NCI-H128 (cell line): ENCODE measurements at regions not wholly inside any gene's neighbourhood (a gene's known extent, or its start where the extent isn't known, plus 50 kb on each side); places are given as distances from the start of the nearest gene placed in this dataset.

Experiments used
- DNase-seq: peaks from one replicate; lab custom pipeline; 2025; ENCODE audit not compliant: unreplicated experiment; lab: John Stamatoyannopoulos, UW

DNA sequence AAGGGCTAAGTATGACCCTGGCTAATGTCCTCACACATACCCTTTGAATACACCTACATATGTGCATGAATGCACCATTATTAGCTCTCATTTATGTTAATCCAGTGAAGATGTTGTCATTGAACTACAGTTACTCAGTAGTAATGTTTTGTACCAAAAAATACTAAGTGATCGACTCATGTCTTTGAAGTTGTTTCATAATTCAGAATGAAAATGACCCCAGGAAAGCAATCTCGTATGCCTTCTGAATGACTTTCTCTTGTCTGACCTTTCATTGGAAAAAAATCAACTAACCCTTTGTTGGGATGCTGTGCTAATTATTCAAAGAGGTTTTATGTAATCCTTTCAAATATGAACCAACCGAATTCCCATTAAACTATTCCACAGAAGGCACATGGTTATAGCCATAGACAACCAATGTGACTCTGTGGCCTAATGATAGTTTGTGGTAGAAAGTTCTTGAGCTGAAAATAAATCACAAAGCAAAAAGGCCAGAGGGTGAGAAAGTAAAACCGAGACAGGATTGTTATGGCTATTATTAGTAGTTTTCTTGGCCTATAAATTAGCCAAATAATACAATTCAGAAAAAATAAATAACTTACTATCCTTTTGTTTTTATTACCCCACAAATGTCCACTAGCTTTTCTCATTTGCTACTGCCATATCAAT, 86.8 kb upstream of the STARD13 start:
- DNase-seq, result no peak

DNA sequence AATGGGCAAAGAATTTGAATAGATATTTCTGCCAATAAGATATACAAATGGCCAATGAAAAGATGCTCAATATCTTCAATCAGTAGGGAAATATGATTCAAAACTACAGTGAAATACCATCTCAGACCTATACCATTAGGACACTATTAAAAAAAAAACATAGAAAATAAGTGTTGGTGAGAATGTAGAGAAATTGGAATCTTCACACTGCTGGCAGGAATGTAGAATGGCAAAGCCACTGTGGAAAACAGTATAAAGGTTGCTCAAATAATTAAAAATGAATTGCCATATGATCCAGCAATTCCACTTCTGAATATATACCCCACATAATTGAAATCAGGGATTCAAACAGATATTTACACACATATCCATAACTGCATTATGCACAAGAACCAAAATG, 88.1 kb upstream of the STARD13 start:
- no peak for DNase-seq

GRCh38 chr13:33375421-33375820, 89.9 kb upstream of the STARD13 start:
- no peak for DNase-seq

DNA sequence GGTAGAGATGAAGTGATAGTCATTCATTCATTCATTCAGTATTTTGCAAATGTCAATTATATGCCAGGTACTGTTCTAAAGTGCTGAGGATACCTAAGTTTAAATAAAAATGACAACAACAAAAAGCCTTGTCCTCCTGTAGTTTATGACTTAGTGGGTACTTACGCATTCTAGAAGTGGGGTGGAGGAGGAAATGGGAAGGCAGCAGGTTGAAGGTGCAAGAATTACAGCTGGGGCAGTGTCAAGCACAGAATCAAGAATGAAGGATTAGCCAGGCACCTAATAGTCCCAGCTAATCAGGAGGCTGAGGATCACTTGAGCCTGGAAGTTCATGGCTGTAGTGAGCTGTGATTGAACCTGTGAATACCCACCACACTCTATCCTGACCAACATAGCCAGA, 90.7 kb upstream of the STARD13 start:
- no peak for DNase-seq

- DNase-seq, result no peak
Measured at GRCh38 chr13:33377411-33377810, 91.9 kb upstream of the STARD13 start.

DNA sequence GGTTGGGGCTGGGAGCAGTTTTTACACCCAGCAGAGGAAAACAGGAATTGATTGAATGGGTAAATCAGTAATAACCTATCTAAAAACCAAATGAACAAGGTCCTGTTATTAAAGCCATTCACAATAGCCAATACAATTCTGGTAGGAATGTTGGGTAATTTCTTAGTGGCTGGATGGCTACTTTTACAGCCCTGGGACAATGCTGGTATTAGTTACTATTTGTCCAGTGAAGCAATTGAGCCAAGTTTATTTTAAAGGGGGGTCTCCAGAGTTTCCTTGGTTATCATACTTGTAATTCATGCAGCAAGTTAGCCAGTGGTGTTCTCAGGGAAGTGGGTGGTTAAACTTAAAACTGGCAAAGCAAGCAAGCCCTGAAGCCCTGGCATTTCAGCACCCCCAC, 92.3 kb upstream of the STARD13 start:
- no peak for DNase-seq

GRCh38 chr13:33379608-33380007, 94.1 kb upstream of the STARD13 start:
- no peak for DNase-seq

DNA sequence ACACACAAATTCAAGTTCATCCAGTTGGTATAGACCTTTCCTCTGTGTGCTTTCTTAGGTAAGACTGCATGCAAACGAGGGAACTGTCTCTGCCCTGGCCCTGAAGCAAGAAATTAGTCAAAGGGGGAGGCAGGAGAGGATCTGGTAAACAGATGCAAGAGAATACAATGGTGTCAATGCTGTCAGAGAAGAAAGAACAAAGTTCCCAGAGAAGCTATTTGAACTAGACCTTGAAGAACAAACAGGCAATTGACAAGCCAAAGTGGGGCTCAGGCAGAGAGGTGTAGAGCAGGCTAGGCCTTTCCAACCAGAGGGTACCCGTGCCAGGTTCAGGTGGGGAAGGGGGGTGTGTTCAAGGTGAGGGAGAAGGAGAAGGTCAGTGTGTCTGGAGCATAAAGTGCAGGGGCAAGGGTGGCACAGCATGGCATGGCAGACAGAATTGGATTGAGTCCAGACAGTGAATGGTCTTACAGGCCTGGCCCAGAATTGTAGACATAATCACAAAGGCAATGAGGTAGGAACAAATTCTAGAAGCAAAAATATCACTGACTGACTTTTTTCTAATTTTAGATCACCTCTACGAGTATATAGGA, 95.0 kb upstream of the STARD13 start:
- DNase-seq, result no peak

DNA sequence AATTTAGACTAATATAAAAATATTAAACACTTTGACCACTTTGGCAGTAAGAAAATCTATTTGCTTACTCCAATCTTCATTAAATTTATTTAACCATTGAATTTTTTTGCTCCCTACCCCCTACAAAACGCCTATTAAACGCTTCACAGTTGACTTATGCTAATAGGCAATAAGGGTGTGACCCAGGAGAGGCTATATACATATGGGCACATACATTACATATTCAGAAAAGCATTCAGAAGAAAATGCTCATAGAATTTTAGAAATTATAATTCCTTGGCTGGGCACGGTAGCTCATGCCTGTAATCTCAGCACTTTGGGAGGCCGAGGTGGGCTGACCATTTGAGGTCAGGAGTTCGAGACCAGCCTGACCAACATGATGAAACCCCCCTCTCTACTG, 95.6 kb upstream of the STARD13 start:
- DNase-seq, result no peak

GRCh38 chr13:33381906-33382305, 96.4 kb upstream of the STARD13 start:
- no peak for DNase-seq

- DNase-seq, result no peak
Measured at GRCh38 chr13:33383724-33384577, 98.4 kb upstream of the STARD13 start.

GRCh38 chr13:33388286-33388998, 102.9 kb upstream of the STARD13 start:
- DNase-seq, result no peak

DNA sequence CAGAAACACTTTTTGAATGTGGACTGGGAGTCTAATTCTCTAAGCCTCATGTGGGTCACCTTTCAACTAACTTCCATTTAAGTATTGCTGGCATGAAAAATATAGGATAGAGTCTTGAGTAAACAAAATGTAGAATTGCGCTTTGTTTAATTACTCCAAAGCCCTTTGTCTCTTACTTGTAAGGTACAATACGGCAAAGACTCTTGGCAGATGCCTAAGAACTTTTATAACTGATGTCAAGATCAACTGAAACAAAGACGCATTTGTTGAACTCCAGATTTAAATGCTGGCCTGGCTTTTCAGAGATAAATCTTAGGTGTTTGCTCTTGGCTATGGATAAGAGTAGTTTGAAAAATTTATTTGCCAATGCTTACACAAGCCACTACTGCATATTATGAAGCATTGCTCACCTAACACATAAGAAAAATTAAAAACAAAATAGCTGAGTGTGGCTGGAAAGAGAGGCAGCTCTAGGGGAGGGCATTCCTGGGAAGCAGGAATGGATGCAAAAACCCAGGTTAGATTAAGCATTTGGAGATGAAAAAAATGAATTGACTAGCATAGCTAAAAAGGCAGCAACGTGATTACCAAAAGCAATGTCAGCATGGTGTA, 107.3 kb upstream of the STARD13 start:
- DNase-seq, result no peak

DNA sequence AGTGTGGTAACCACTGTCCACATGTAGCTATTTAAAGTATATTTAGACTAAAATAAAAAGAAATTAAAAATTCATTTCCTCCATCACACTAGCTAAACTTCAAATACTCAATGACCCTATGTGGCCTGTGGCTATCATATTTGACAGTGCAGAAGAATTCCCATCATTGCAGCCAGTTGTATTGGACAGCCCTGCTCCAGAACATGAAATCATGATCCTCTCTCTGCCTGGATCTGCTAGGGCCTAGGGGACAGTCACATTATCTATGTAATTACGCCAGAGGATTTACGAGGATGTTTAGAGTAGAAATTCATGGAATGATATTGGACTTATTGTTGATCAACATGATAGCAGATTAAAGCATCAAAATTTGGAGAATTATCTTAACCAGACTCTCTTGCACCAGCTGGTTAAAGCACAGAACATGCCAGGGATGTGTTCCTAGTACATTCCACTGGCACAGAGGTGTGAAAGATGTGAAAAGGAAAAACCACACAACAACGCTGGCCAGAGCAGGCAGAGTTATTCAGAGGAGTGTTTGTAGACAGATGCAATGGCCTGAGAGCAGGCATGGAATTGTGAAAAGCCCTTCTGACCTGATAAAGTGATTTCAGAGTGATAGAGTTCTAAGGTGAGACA, 108.9 kb upstream of the STARD13 start:
- DNase-seq, result no peak

DNA sequence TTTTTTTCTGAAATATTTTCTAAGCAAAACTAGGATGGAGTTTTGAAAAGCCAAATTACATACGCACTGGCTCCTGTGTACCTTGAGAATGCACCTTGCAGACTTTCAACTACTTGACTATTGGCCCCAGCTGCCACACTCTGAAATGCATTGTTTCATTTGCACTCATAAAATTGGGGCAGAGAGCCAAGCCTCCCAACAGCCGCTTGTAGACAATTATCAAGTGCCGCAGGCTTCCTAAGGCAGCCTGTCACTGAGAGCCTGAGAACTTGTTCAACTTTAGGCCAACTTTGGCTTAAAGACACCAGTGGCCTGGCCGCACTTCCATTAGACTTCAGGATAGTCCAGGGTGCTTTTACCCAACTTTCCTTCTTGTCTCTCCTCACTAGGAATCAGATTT, 115.7 kb upstream of the STARD13 start:
- DNase-seq, result peak; percentile 37

DNA sequence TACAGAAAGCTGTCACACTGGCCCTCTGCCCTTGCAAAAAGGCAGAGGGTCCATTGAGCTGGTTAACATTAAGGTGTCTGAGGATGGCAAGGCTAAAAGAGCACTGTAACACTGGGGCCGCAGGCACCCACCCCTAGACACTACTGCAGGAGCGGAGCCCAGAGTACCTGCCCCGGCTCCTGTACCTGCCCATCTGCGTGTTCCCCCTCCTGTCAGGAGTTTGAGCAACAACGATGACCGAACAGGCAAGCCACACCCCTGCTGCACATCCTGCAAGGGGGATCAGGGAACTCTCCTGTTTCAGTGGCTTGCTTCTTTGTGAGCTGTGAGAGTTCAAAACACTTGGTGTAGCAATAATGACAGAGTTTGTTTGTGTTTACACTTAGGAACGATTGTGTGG, 117.4 kb upstream of the STARD13 start:
- no peak for DNase-seq

GRCh38 chr13:33403807-33404362, 118.3 kb upstream of the STARD13 start:
- no peak for DNase-seq

- no peak for DNase-seq
Measured at GRCh38 chr13:33405371-33405770, 119.8 kb upstream of the STARD13 start.

DNA sequence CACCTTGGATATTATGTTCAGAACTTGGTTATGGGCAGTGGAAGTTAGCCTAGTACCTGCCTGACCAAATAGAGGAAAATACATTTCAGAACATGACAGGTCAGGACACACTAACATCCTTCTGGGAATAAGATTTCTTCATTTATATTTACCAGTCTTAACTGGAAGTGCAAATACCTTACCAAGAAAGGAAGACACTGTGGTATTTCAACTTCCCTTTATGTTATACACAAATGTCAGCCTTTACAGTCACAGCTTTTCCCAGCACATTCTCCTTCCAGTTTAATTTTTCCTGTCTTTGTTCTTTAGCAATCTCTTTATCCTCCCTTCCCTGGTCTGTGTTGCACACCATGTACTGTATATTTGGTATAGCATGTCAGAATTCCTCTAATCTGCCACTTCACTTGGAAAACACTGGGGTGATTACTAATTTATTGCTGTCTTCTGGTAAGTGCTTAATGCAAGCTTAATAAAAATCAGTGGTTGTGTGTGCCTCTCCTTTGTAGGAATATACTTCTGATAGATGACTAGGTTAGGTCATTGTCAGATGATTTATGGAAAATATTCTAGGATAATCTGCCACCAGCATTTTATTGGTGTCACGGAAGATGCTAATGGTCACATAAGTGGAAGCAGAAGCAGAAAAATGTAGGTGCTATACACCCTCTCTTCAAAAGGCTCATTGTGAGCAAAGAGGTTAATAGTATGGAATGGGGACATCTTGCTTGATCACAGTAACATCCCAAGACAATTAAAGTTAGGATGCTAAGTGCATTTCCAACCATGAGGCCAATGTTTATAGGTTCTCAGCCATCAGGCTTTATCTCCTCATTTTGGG, 124.3 kb upstream of the STARD13 start:
- no peak for DNase-seq
